CD4-positive, alpha-beta T cell treated with Interleukin-2 at 100 ng/mL for 4 hours (primary cell): ENCODE measurements at regions not wholly inside any gene's neighbourhood (a gene's known extent, or its start where the extent isn't known, plus 50 kb on each side); places are given as distances from the start of the nearest gene placed in this dataset.

Experiments
- DNase-seq: peaks from one replicate; pipeline ENCODE4 v3.0.0-alpha.2; 2020; ENCODE audit warnings: low spot score

GRCh38 chr3:13224967-13225366 is 151.7 kb upstream of the IQSEC1 start:
- no peak for DNase-seq

GRCh38 chr3:13223574-13224237 is 150.5 kb upstream of the IQSEC1 start:
- no peak for DNase-seq

GRCh38 chr3:13222891-13223573 is 149.8 kb upstream of the IQSEC1 start:
- no peak for DNase-seq

GRCh38 chr3:13222131-13222530 is 148.9 kb upstream of the IQSEC1 start:
- no peak for DNase-seq

GRCh38 chr3:13221491-13222061 is 148.3 kb upstream of the IQSEC1 start:
- DNase-seq, result no peak

GRCh38 chr3:13220991-13221390 is 147.8 kb upstream of the IQSEC1 start:
- DNase-seq, result no peak

GRCh38 chr3:13219902-13220296 is 146.7 kb upstream of the IQSEC1 start:
- no peak for DNase-seq

- DNase-seq, result no peak
Measured at GRCh38 chr3:13219077-13219901, 146.1 kb upstream of the IQSEC1 start.

- no peak for DNase-seq
Measured at GRCh38 chr3:13218541-13218908, 145.3 kb upstream of the IQSEC1 start.

GRCh38 chr3:13217736-13218540 is 144.7 kb upstream of the IQSEC1 start:
- DNase-seq, result no peak

GRCh38 chr3:13217253-13217652 is 144.0 kb upstream of the IQSEC1 start:
- no peak for DNase-seq

GRCh38 chr3:13215940-13216546 is 142.8 kb upstream of the IQSEC1 start:
- no peak for DNase-seq

GRCh38 chr3:13214847-13215472 is 141.7 kb upstream of the IQSEC1 start:
- no peak for DNase-seq

- no peak for DNase-seq
Measured at GRCh38 chr3:13213911-13214846, 140.9 kb upstream of the IQSEC1 start.

- DNase-seq, result no peak
Measured at GRCh38 chr3:13213490-13213889, 140.3 kb upstream of the IQSEC1 start.

GRCh38 chr3:13211605-13212210 is 138.5 kb upstream of the IQSEC1 start:
- DNase-seq, result no peak

GRCh38 chr3:13210221-13210975 is 137.2 kb upstream of the IQSEC1 start:
- no peak for DNase-seq

GRCh38 chr3:13209634-13209997 is 136.4 kb upstream of the IQSEC1 start:
- DNase-seq, result no peak
